ENCODE measurements at regions not wholly inside any gene's neighbourhood (a gene's known extent, or its start where the extent isn't known, plus 50 kb on each side); places are given as distances from the start of the nearest gene placed in this dataset.
"Not testable (repeated sequence)": the region's sequence is repeated elsewhere in the genome, so short reads cannot be mapped to it uniquely, and the experiment has no call there.

GRCh38 chr1:149677359-149677758, 93.7 kb downstream of the PPIAL4C start:
- not testable (repeated sequence) for H3K27me3 ChIP-seq (ENCODE audit: insufficient read depth, low read length)

DNA sequence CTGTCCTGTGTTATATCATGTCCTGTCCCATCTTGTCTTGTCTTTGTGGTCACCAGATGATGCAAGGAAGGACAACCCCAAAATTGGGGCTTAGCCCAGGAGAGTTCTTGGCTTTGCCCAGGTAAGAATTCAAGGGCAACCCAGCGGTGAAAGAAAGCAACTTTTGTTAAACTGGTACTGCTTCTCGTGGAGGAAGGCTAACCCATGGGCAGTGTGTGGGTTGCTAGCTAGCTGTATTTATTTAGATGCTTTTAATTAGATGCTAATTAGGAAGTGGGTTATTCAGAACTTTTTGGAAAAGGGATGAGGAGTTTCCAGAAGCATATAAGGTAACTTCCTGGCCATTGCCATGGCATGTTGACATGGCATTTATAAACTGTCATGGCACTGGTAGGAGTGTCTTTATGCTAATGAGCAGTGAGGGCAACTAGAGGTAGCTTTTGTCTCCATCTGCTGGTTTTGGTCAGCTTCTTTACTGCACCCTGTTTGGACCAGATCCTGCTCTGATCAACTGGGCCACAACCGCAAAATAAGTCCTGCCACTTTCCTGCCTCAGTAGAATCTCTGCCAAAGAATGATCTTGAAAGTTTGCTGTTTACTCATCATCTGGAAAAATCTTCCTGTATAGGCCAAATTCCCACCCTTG, 95.8 kb upstream of the FCGR1A start:
- not testable (repeated sequence) for H3K4me3 ChIP-seq (ENCODE audit: low read depth, low read length, poor library complexity, severe bottlenecking); H3K4me1 ChIP-seq (ENCODE audit: insufficient read depth, low read length, severe bottlenecking); H3K9me3 ChIP-seq (ENCODE audit: low read length); H2AFZ ChIP-seq (ENCODE audit: low read length); H3K4me2 ChIP-seq (ENCODE audit: low read length); H3K79me2 ChIP-seq (ENCODE audit: insufficient read depth, low read length); H3K9ac ChIP-seq (ENCODE audit: low read length); H3K27me3 ChIP-seq (ENCODE audit: insufficient read depth, low read length); H3F3A ChIP-seq (ENCODE audit: insufficient read depth, low read length); H4K20me1 ChIP-seq (ENCODE audit: insufficient read depth, low read length); H3K27ac ChIP-seq (ENCODE audit: low read depth, low read length, poor library complexity, severe bottlenecking); H3K36me3 ChIP-seq (ENCODE audit: insufficient read depth, low read length); H3K9me2 ChIP-seq (ENCODE audit: low read depth, low read length)

More at GRCh38 chr1:149677359-149677758, 93.7 kb downstream of the PPIAL4C start:
- H3K79me2 ChIP-seq (ENCODE audit: insufficient read depth, low read length); H3K27ac ChIP-seq (ENCODE audit: low read depth, low read length, poor library complexity, severe bottlenecking); H4K20me1 ChIP-seq (ENCODE audit: insufficient read depth, low read length); H3K9me3 ChIP-seq (ENCODE audit: low read length); H3K4me2 ChIP-seq (ENCODE audit: low read length); H2AFZ ChIP-seq (ENCODE audit: low read length); H3K9me2 ChIP-seq (ENCODE audit: low read depth, low read length); H3K9ac ChIP-seq (ENCODE audit: low read length); H3K4me1 ChIP-seq (ENCODE audit: insufficient read depth, low read length, severe bottlenecking); H3K4me3 ChIP-seq (ENCODE audit: low read depth, low read length, poor library complexity, severe bottlenecking); H3K36me3 ChIP-seq (ENCODE audit: insufficient read depth, low read length); H3F3A ChIP-seq (ENCODE audit: insufficient read depth, low read length): not testable (repeated sequence)

- not testable (repeated sequence) for H3K4me2 ChIP-seq (ENCODE audit: low read length); H2AFZ ChIP-seq (ENCODE audit: low read length); H4K20me1 ChIP-seq (ENCODE audit: insufficient read depth, low read length); H3F3A ChIP-seq (ENCODE audit: insufficient read depth, low read length); H3K4me3 ChIP-seq (ENCODE audit: low read depth, low read length, poor library complexity, severe bottlenecking); H3K27me3 ChIP-seq (ENCODE audit: insufficient read depth, low read length); H3K36me3 ChIP-seq (ENCODE audit: insufficient read depth, low read length); H3K9me2 ChIP-seq (ENCODE audit: low read depth, low read length); H3K79me2 ChIP-seq (ENCODE audit: insufficient read depth, low read length); H3K9ac ChIP-seq (ENCODE audit: low read length); H3K9me3 ChIP-seq (ENCODE audit: low read length); H3K27ac ChIP-seq (ENCODE audit: low read depth, low read length, poor library complexity, severe bottlenecking); H3K4me1 ChIP-seq (ENCODE audit: insufficient read depth, low read length, severe bottlenecking)
These were observed 91.1 kb upstream of the FCGR1A start for GRCh38 chr1:149691399-149691798.

- H3K4me3 ChIP-seq (ENCODE audit: low read depth, low read length, poor library complexity, severe bottlenecking); H3F3A ChIP-seq (ENCODE audit: insufficient read depth, low read length); H3K79me2 ChIP-seq (ENCODE audit: insufficient read depth, low read length); H2AFZ ChIP-seq (ENCODE audit: low read length); H3K9ac ChIP-seq (ENCODE audit: low read length); H3K27me3 ChIP-seq (ENCODE audit: insufficient read depth, low read length); H3K4me1 ChIP-seq (ENCODE audit: insufficient read depth, low read length, severe bottlenecking); H3K9me3 ChIP-seq (ENCODE audit: low read length); H3K4me2 ChIP-seq (ENCODE audit: low read length); H3K36me3 ChIP-seq (ENCODE audit: insufficient read depth, low read length); H4K20me1 ChIP-seq (ENCODE audit: insufficient read depth, low read length); H3K9me2 ChIP-seq (ENCODE audit: low read depth, low read length); H3K27ac ChIP-seq (ENCODE audit: low read depth, low read length, poor library complexity, severe bottlenecking): not testable (repeated sequence)
These were observed 89.5 kb upstream of the FCGR1A start for GRCh38 chr1:149692804-149693539.

DNA sequence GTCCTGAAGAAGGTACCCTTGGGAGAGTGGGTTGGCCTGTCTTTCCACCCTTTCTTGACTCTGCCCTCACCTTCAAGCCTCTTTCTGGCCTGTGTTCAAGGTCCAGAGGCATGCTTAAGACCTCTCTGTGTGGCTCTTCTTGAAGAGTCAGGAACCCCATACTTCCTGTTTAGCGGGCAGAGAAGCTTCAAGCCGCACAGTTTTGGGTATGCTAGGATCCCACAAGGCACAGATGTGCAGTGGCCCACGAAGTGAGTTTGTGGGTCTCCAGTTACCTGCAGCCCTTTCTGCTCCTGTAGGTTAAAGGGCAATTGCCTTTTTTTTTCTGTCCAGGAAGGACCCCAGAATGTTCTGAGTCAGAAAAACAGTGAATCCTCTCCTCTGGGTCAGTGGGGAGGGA, 87.4 kb upstream of the FCGR1A start:
- not testable (repeated sequence) for H3K36me3 ChIP-seq (ENCODE audit: insufficient read depth, low read length); H3K9me3 ChIP-seq (ENCODE audit: low read length); H3K9ac ChIP-seq (ENCODE audit: low read length); H3K79me2 ChIP-seq (ENCODE audit: insufficient read depth, low read length); H2AFZ ChIP-seq (ENCODE audit: low read length); H3K4me3 ChIP-seq (ENCODE audit: low read depth, low read length, poor library complexity, severe bottlenecking); H3K27me3 ChIP-seq (ENCODE audit: insufficient read depth, low read length); H3F3A ChIP-seq (ENCODE audit: insufficient read depth, low read length); H3K4me1 ChIP-seq (ENCODE audit: insufficient read depth, low read length, severe bottlenecking); H4K20me1 ChIP-seq (ENCODE audit: insufficient read depth, low read length); H3K4me2 ChIP-seq (ENCODE audit: low read length); H3K27ac ChIP-seq (ENCODE audit: low read depth, low read length, poor library complexity, severe bottlenecking); H3K9me2 ChIP-seq (ENCODE audit: low read depth, low read length)

- H3K27me3 ChIP-seq (ENCODE audit: insufficient read depth, low read length); H3F3A ChIP-seq (ENCODE audit: insufficient read depth, low read length); H3K27ac ChIP-seq (ENCODE audit: low read depth, low read length, poor library complexity, severe bottlenecking); H3K9me3 ChIP-seq (ENCODE audit: low read length); H3K4me2 ChIP-seq (ENCODE audit: low read length); H3K9me2 ChIP-seq (ENCODE audit: low read depth, low read length); H3K79me2 ChIP-seq (ENCODE audit: insufficient read depth, low read length); H2AFZ ChIP-seq (ENCODE audit: low read length); H4K20me1 ChIP-seq (ENCODE audit: insufficient read depth, low read length); H3K4me1 ChIP-seq (ENCODE audit: insufficient read depth, low read length, severe bottlenecking); H3K9ac ChIP-seq (ENCODE audit: low read length); H3K36me3 ChIP-seq (ENCODE audit: insufficient read depth, low read length); H3K4me3 ChIP-seq (ENCODE audit: low read depth, low read length, poor library complexity, severe bottlenecking): not testable (repeated sequence)
These were observed 82.3 kb upstream of the FCGR1A start for GRCh38 chr1:149700220-149700619.

GRCh38 chr1:149700677-149701567, 81.6 kb upstream of the FCGR1A start:
- not testable (repeated sequence) for H3K9me2 ChIP-seq (ENCODE audit: low read depth, low read length); H3K4me2 ChIP-seq (ENCODE audit: low read length); H3K36me3 ChIP-seq (ENCODE audit: insufficient read depth, low read length); H3K79me2 ChIP-seq (ENCODE audit: insufficient read depth, low read length); H3F3A ChIP-seq (ENCODE audit: insufficient read depth, low read length); H2AFZ ChIP-seq (ENCODE audit: low read length); H3K9ac ChIP-seq (ENCODE audit: low read length); H3K9me3 ChIP-seq (ENCODE audit: low read length); H3K4me1 ChIP-seq (ENCODE audit: insufficient read depth, low read length, severe bottlenecking); H3K27me3 ChIP-seq (ENCODE audit: insufficient read depth, low read length); H3K4me3 ChIP-seq (ENCODE audit: low read depth, low read length, poor library complexity, severe bottlenecking); H3K27ac ChIP-seq (ENCODE audit: low read depth, low read length, poor library complexity, severe bottlenecking); H4K20me1 ChIP-seq (ENCODE audit: insufficient read depth, low read length)

Measured in OCI-LY1 (cell line).